KMS-11 (cell line): ENCODE measurements at regions not wholly inside any gene's neighbourhood (a gene's known extent, or its start where the extent isn't known, plus 50 kb on each side); places are given as distances from the start of the nearest gene placed in this dataset.

ENCODE experiments used
- H2AFZ ChIP-seq: fragments of 200-600 bp; sonication (generic); 2 replicates; pipeline ENCODE4 v1.6.1; 2016; ENCODE audit warnings: antibody characterized with exemption, mixed run types, low read depth
- H3K27ac ChIP-seq: fragments of 200-600 bp; sonication (generic); 2 replicates; pipeline ENCODE4 v1.6.1; 2016; ENCODE audit warnings: mild to moderate bottlenecking, mixed run types
- H3K27me3 ChIP-seq: fragments of 200-600 bp; sonication (generic); 2 replicates; pipeline ENCODE4 v1.6.1; 2017; ENCODE audit warnings: mild to moderate bottlenecking, low read depth, mixed run types, moderate library complexity; ENCODE audit not compliant: insufficient read depth
- H3K36me3 ChIP-seq: fragments of 200-600 bp; sonication (generic); 2 replicates; pipeline ENCODE4 v1.6.1; 2017; ENCODE audit warnings: mild to moderate bottlenecking, mixed run types; ENCODE audit not compliant: insufficient read depth
- H3K4me1 ChIP-seq: fragments of 200-600 bp; sonication (generic); 2 replicates; pipeline ENCODE4 v1.6.1; 2016; ENCODE audit warnings: mild to moderate bottlenecking, low read depth, mixed run types; ENCODE audit not compliant: poor library complexity, severe bottlenecking
- H3K4me2 ChIP-seq: fragments of 200-600 bp; sonication (generic); 2 replicates; pipeline ENCODE4 v1.7.0; 2016; ENCODE audit warnings: mild to moderate bottlenecking, mixed run types
- H3K4me3 ChIP-seq: fragments of 200-600 bp; sonication (generic); IDR thresholded peaks from 2 replicates; pipeline ENCODE4 v1.6.1; 2017; ENCODE audit warnings: low read depth, low read length, mixed read lengths; ENCODE audit not compliant: insufficient read depth
- H3K79me2 ChIP-seq: fragments of 200-600 bp; sonication (generic); 2 replicates; pipeline ENCODE4 v1.6.1; 2016; ENCODE audit warnings: low read depth, mixed run types; ENCODE audit not compliant: insufficient read depth
- H3K9ac ChIP-seq: fragments of 200-600 bp; sonication (generic); 2 replicates; pipeline ENCODE4 v1.6.1; 2016; ENCODE audit warnings: mild to moderate bottlenecking, mixed run types
- H4K20me1 ChIP-seq: fragments of 200-600 bp; sonication (generic); 2 replicates; pipeline ENCODE4 v1.6.1; 2016; ENCODE audit warnings: mild to moderate bottlenecking, mixed run types; ENCODE audit not compliant: insufficient read depth
- CTCF ChIP-seq: fragments of 200-600 bp; sonication (generic); conservative IDR thresholded peaks from 2 replicates; pipeline ENCODE4 v1.6.1; 2017; ENCODE audit warnings: low read depth, mild to moderate bottlenecking, antibody characterized with exemption, low read length, moderate library complexity, mixed read lengths

- Histone ChIP-seq H3K27ac (no peak overlapping the region), H3K27me3 (no peaks in the 10 kb centered on the region), H3K4me3 (no peak overlapping the region), H3K4me1 (no peaks in the 10 kb centered on the region), H3K79me2 (no peaks in the 10 kb centered on the region), H3K9ac (no peak overlapping the region), H3K36me3 (no peaks in the 10 kb centered on the region), H3K4me2 (no peak overlapping the region), H4K20me1 (no peaks in the 10 kb centered on the region), H2AFZ (no peak overlapping the region)
- TF ChIP-seq CTCF = no peak
Observed at GRCh38 chr21:40997831-40998230, 150.9 kb upstream of the DSCAM start.

- Histone ChIP-seq H3K4me2 (no peak overlapping the region), H4K20me1 (no peaks in the 10 kb centered on the region), H3K36me3 (no peaks in the 10 kb centered on the region), H3K27ac (no peak overlapping the region), H3K9ac (no peak overlapping the region), H3K27me3 (no peaks in the 10 kb centered on the region), H3K4me3 (no peak overlapping the region), H3K4me1 (no peaks in the 10 kb centered on the region), H2AFZ (no peak overlapping the region), H3K79me2 (no peaks in the 10 kb centered on the region)
- no peak for TF ChIP-seq CTCF
Observed at GRCh38 chr21:41000838-41001237, 153.9 kb upstream of the DSCAM start.

GRCh38 chr21:41006636-41007035 is 159.7 kb upstream of the DSCAM start:
- Histone ChIP-seq H3K36me3 (no peaks in the 10 kb centered on the region), H3K27me3 (no peaks in the 10 kb centered on the region)

GRCh38 chr21:41008351-41008750 is 159.6 kb upstream of the BACE2 start:
- TF ChIP-seq CTCF = no peak
- Histone ChIP-seq H3K9ac (no peak overlapping the region), H2AFZ (no peak overlapping the region), H4K20me1 (no peaks in the 10 kb centered on the region), H3K79me2 (no peaks in the 10 kb centered on the region), H3K27me3 (no peaks in the 10 kb centered on the region), H3K4me2 (no peak overlapping the region), H3K4me3 (no peak overlapping the region), H3K4me1 (no peaks in the 10 kb centered on the region), H3K27ac (no peak overlapping the region), H3K36me3 (no peaks in the 10 kb centered on the region)

More at GRCh38 chr21:41006636-41007035, 159.7 kb upstream of the DSCAM start:
- Histone ChIP-seq H3K79me2 (no peaks in the 10 kb centered on the region), H4K20me1 (no peaks in the 10 kb centered on the region), H3K4me2 (no peak overlapping the region), H3K27ac (no peak overlapping the region), H3K4me1 (no peaks in the 10 kb centered on the region), H2AFZ (no peak overlapping the region), H3K9ac (no peak overlapping the region), H3K4me3 (no peak overlapping the region)
- TF ChIP-seq CTCF = no peak
